ENCODE measurements at regions not wholly inside any gene's neighbourhood (a gene's known extent, or its start where the extent isn't known, plus 50 kb on each side); places are given as distances from the start of the nearest gene placed in this dataset.

DNA sequence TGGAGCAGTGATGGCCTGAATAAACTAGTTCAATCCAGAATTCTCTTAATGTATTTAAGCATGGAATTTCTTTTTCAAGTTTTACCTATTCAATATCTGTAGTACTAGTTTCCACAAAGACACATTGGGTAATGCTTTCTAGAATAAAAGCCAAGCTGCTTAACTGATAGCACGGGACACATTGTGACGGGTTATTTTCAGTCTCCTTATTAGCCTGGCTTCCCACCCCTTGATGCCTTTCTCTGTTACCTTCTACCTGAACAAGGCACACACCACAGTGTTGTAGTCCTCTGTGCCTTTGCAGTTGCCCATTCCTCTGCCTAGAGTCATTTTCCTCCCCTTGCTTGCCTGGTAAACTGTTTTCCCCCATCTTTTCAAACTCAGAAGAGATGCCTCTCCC is 139.1 kb downstream of the HDGFL1 start:
- H3K4me1 ChIP-seq (ENCODE audit: insufficient read depth, low read length): no peaks in the 10 kb centered on the region
- H3K79me2 ChIP-seq (ENCODE audit: insufficient read depth, low read length): no peaks in the 10 kb centered on the region
- H3K79me1 ChIP-seq (ENCODE audit: insufficient read depth, low read depth, low read length, poor library complexity, severe bottlenecking): no peaks in the 10 kb centered on the region
- TF ChIP-seq, protein P1, sequence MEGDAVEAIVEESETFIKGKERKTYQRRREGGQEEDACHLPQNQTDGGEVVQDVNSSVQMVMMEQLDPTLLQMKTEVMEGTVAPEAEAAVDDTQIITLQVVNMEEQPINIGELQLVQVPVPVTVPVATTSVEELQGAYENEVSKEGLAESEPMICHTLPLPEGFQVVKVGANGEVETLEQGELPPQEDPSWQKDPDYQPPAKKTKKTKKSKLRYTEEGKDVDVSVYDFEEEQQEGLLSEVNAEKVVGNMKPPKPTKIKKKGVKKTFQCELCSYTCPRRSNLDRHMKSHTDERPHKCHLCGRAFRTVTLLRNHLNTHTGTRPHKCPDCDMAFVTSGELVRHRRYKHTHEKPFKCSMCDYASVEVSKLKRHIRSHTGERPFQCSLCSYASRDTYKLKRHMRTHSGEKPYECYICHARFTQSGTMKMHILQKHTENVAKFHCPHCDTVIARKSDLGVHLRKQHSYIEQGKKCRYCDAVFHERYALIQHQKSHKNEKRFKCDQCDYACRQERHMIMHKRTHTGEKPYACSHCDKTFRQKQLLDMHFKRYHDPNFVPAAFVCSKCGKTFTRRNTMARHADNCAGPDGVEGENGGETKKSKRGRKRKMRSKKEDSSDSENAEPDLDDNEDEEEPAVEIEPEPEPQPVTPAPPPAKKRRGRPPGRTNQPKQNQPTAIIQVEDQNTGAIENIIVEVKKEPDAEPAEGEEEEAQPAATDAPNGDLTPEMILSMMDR (conservative IDR thresholded peaks at IDR 0.05): no peak
- H2BK120ac ChIP-seq (ENCODE audit: low read depth, low read length, poor library complexity, severe bottlenecking): no peak overlapping the region
- Mint-ChIP-seq H3K27me3 (ENCODE audit: low read depth) (no peaks in the 10 kb centered on the region), H3K36me3 (ENCODE audit: insufficient read depth in 1 of 3, low read depth in 3 of 3) (no peaks in the 10 kb centered on the region), H3K27ac (no peak overlapping the region), H3K4me1 (peaks cover 5 to 7% of the 10 kb centered on the region in 2 experiments; a peak in 3 of 4 replicates), H3K4me3 (no peak overlapping the region), H3K9me3 (no peaks in the 10 kb centered on the region)
- no peak overlapping the region for H2AK5ac ChIP-seq (ENCODE audit: insufficient read length, low read length)
- H3K23ac ChIP-seq (ENCODE audit: insufficient read length, low read depth, low read length): no peak overlapping the region
- no peak overlapping the region for H2BK20ac ChIP-seq (ENCODE audit: low read depth, low read length, poor library complexity, severe bottlenecking)
- no peak overlapping the region for H2BK12ac ChIP-seq (ENCODE audit: insufficient read length, low read depth, low read length)
- H3K9me3 ChIP-seq (ENCODE audit: control insufficient read depth, low read depth, low read length): no peaks in the 10 kb centered on the region
- no peak overlapping the region for H4K91ac ChIP-seq (ENCODE audit: insufficient read length, low read depth, low read length)
- DNase-seq: no peak
- H3K9ac ChIP-seq (ENCODE audit: extremely low read depth, insufficient read length, low read length): no peak overlapping the region
- H3K4ac ChIP-seq (ENCODE audit: low read depth, low read length): no peak overlapping the region
- no peak overlapping the region for H2BK5ac ChIP-seq (ENCODE audit: insufficient read length, low read length)
- no peaks in the 10 kb centered on the region for H4K20me1 ChIP-seq (ENCODE audit: control insufficient read depth, insufficient read depth, insufficient read length)
- no peak overlapping the region for H2BK15ac ChIP-seq (ENCODE audit: low read depth, low read length)
- no peak overlapping the region for H3T11ph ChIP-seq (ENCODE audit: low read length)
- no peak overlapping the region for H3K4me2 ChIP-seq (ENCODE audit: insufficient read depth, insufficient read length, low read length)
- no peak overlapping the region for H3K27ac ChIP-seq (ENCODE audit: insufficient read length, low read depth, low read length)
- no peak overlapping the region for H2AFZ ChIP-seq (ENCODE audit: low read length)
- no CpG with 5 or more reads among the region's 2 CpGs for WGBS (ENCODE audit: extremely low coverage, insufficient read length, low lambda C conversion rate)
- H3K23me2 ChIP-seq (ENCODE audit: insufficient read length, low read depth, low read length, poor library complexity, severe bottlenecking): no peaks in the 10 kb centered on the region
- H3K14ac ChIP-seq (ENCODE audit: insufficient read depth, low read length): no peak overlapping the region
- H3K27me3 ChIP-seq (ENCODE audit: insufficient read depth, low read length): no peaks in the 10 kb centered on the region
- no peak overlapping the region for H3K56ac ChIP-seq (ENCODE audit: insufficient read length, low read depth, low read length)
- no peak overlapping the region for H4K5ac ChIP-seq (ENCODE audit: insufficient read length, low read depth, low read length)
- no peak overlapping the region for H3K18ac ChIP-seq (ENCODE audit: insufficient read length, low read depth, low read length)
- H4K8ac ChIP-seq (replicated peaks; ENCODE audit: insufficient read length, low read depth, low read length): no peak overlapping the region
